HEK293 (cell line): ENCODE measurements at regions not wholly inside any gene's neighbourhood (a gene's known extent, or its start where the extent isn't known, plus 50 kb on each side); places are given as distances from the start of the nearest gene placed in this dataset.

Source experiments
- CTCF ChIA-PET: fragments of 350-600 bp; formaldehyde crosslinking; extraction: SDS; loops from one replicate; lab custom pipeline; 2021; ENCODE audit warnings: antibody characterized with exemption; lab: Yijun Ruan, JAX
- POLR2A ChIA-PET: fragments of 300-600 bp; formaldehyde crosslinking; extraction: SDS; loops from one replicate; lab custom pipeline; 2020; ENCODE audit warnings: antibody characterized with exemption, inconsistent platforms; lab: Yijun Ruan, JAX
- H3K27ac ChIP-seq: fragments of 200-500 bp; sonication (Bioruptor generic); 2 replicates; pipeline ENCODE4 v1.5.1; 2014; ENCODE audit warnings: low read depth, low read length, control low read depth, inconsistent platforms; ENCODE audit errors: extremely low read depth
- H3K36me3 ChIP-seq, 2 experiments: fragments of 200-500 bp in 1 of 2; sonication (Bioruptor generic) in 1 of 2; 1 replicate in 1 of 2; 2 replicates in 1 of 2; pipeline ENCODE4 v1.5.1; 2014 to 2017; ENCODE audit warnings: inconsistent platforms in 2 of 2, low read length in 2 of 2; ENCODE audit not compliant: control insufficient read depth in 2 of 2, insufficient read depth in 1 of 2
- H3K4me1 ChIP-seq: fragments of 200-500 bp; sonication (Bioruptor generic); 2 replicates; pipeline ENCODE4 v1.5.1; 2014; ENCODE audit warnings: mild to moderate bottlenecking, low read length, inconsistent platforms; ENCODE audit not compliant: control insufficient read depth, insufficient read depth
- H3K4me3 ChIP-seq: 2 replicates; pipeline ENCODE4 v1.5.1; 2011; ENCODE audit warnings: low read depth, mild to moderate bottlenecking, control low read depth, low read length, moderate library complexity
- H3K9me3 ChIP-seq: fragments of 200-500 bp; sonication (Bioruptor generic); 2 replicates; pipeline ENCODE4 v1.5.1; 2014; ENCODE audit warnings: low read depth, low read length, inconsistent platforms; ENCODE audit not compliant: control insufficient read depth, insufficient read depth
- GFI1B ChIP-seq: fragments of 450-650 bp; formaldehyde crosslinking; IDR thresholded peaks from 2 replicates; pipeline ENCODE4 v1.5.1; 2016; ENCODE audit warnings: missing biosample characterization, missing genetic modification characterization
- GLIS2 ChIP-seq: fragments of 450-650 bp; formaldehyde crosslinking; IDR thresholded peaks from 2 replicates; pipeline ENCODE4 v1.5.1; 2016; ENCODE audit warnings: missing biosample characterization, missing genetic modification characterization
- MYNN ChIP-seq: fragments of 450-650 bp; formaldehyde crosslinking; IDR thresholded peaks from 2 replicates; pipeline ENCODE4 v1.5.1; 2016; ENCODE audit warnings: missing biosample characterization, missing genetic modification characterization, borderline replicate concordance
- ZBTB20 ChIP-seq: fragments of 450-650 bp; formaldehyde crosslinking; IDR thresholded peaks from 2 replicates; pipeline ENCODE4 v1.5.1; 2016; ENCODE audit warnings: missing biosample characterization, missing genetic modification characterization
- ZBTB21 ChIP-seq: fragments of 450-650 bp; formaldehyde crosslinking; IDR thresholded peaks from 2 replicates; pipeline ENCODE4 v1.5.1; 2017; ENCODE audit warnings: missing biosample characterization, missing genetic modification characterization
- ZBTB48 ChIP-seq: fragments of 450-650 bp; formaldehyde crosslinking; IDR thresholded peaks from 2 replicates; pipeline ENCODE4 v1.5.1; 2016; ENCODE audit warnings: missing biosample characterization, missing genetic modification characterization
- ZBTB8A ChIP-seq: fragments of 450-650 bp; formaldehyde crosslinking; IDR thresholded peaks from 2 replicates; pipeline ENCODE4 v1.5.1; 2016; ENCODE audit warnings: missing biosample characterization, missing genetic modification characterization
- ZNF133 ChIP-seq: fragments of 450-650 bp; formaldehyde crosslinking; IDR thresholded peaks from 2 replicates; pipeline ENCODE4 v1.5.1; 2016; ENCODE audit warnings: missing biosample characterization, missing genetic modification characterization
- ZNF157 ChIP-seq: fragments of 450-650 bp; formaldehyde crosslinking; IDR thresholded peaks from 2 replicates; pipeline ENCODE4 v1.5.1; 2016; ENCODE audit warnings: missing biosample characterization, missing genetic modification characterization
- ZNF16 ChIP-seq: fragments of 450-650 bp; formaldehyde crosslinking; IDR thresholded peaks from 2 replicates; pipeline ENCODE4 v1.5.1; 2016; ENCODE audit warnings: low read depth, missing biosample characterization, missing genetic modification characterization
- ZNF184 ChIP-seq: fragments of 450-650 bp; IDR thresholded peaks from 2 replicates; pipeline ENCODE4 v1.5.1; 2018; ENCODE audit warnings: missing biosample characterization, mild to moderate bottlenecking, missing genetic modification characterization
- ZNF211 ChIP-seq: fragments of 450-650 bp; formaldehyde crosslinking; IDR thresholded peaks from 2 replicates; pipeline ENCODE4 v1.5.1; 2016; ENCODE audit warnings: low read depth, missing biosample characterization, missing genetic modification characterization
- ZNF274 ChIP-seq, 2 experiments: fragments of 200-500 bp in 1 of 2; fragments of 450-650 bp in 1 of 2; sonication (Bioruptor generic) in 1 of 2; formaldehyde crosslinking in 1 of 2; IDR thresholded peaks; 2 replicates each; pipeline versions ENCODE4 v1.5.1 to v1.6.1; 2014 to 2016; ENCODE audit warnings: borderline replicate concordance in 1 of 2, inconsistent platforms in 1 of 2, low read length in 1 of 2, missing biosample characterization in 1 of 2, missing genetic modification characterization in 1 of 2
- ZNF292 ChIP-seq: fragments of 450-650 bp; formaldehyde crosslinking; IDR thresholded peaks from 2 replicates; pipeline ENCODE4 v1.5.1; 2016; ENCODE audit warnings: low read depth, missing biosample characterization, missing genetic modification characterization, borderline replicate concordance
- ZNF354C ChIP-seq: fragments of 450-650 bp; formaldehyde crosslinking; IDR thresholded peaks from 2 replicates; pipeline ENCODE4 v1.5.1; 2016; ENCODE audit warnings: missing biosample characterization, missing genetic modification characterization, low read depth, borderline replicate concordance
- ZNF423 ChIP-seq: fragments of 450-650 bp; formaldehyde crosslinking; IDR thresholded peaks from 2 replicates; pipeline ENCODE4 v1.5.1; 2016; ENCODE audit warnings: missing biosample characterization, missing genetic modification characterization
- ZNF473 ChIP-seq: fragments of 450-650 bp; formaldehyde crosslinking; IDR thresholded peaks from 2 replicates; pipeline ENCODE4 v1.5.1; 2017; ENCODE audit warnings: missing biosample characterization, missing genetic modification characterization
- ZNF501 ChIP-seq: fragments of 450-650 bp; formaldehyde crosslinking; IDR thresholded peaks from 2 replicates; pipeline ENCODE4 v1.5.1; 2016; ENCODE audit warnings: missing biosample characterization, missing genetic modification characterization
- ZNF514 ChIP-seq: fragments of 450-650 bp; formaldehyde crosslinking; IDR thresholded peaks from 2 replicates; pipeline ENCODE4 v1.5.1; 2016; ENCODE audit warnings: missing biosample characterization, missing genetic modification characterization
- ZNF571 ChIP-seq: fragments of 450-650 bp; formaldehyde crosslinking; IDR thresholded peaks from 2 replicates; pipeline ENCODE4 v1.5.0; 2017; ENCODE audit warnings: missing biosample characterization, missing genetic modification characterization
- ZNF600 ChIP-seq: fragments of 450-650 bp; formaldehyde crosslinking; IDR thresholded peaks from 2 replicates; pipeline ENCODE4 v1.5.1; 2016; ENCODE audit warnings: missing biosample characterization, missing genetic modification characterization
- ZNF623 ChIP-seq: fragments of 450-650 bp; formaldehyde crosslinking; IDR thresholded peaks from 2 replicates; pipeline ENCODE4 v1.5.1; 2016; ENCODE audit warnings: missing biosample characterization, missing genetic modification characterization
- ZNF624 ChIP-seq: fragments of 450-650 bp; formaldehyde crosslinking; IDR thresholded peaks from 2 replicates; pipeline ENCODE4 v1.5.1; 2017; ENCODE audit warnings: missing biosample characterization, missing genetic modification characterization
- ZNF660 ChIP-seq: fragments of 450-650 bp; IDR thresholded peaks from 2 replicates; pipeline ENCODE4 v1.5.1; 2018; ENCODE audit warnings: missing biosample characterization, mild to moderate bottlenecking, missing genetic modification characterization
- ZNF777 ChIP-seq: fragments of 450-650 bp; formaldehyde crosslinking; IDR thresholded peaks from 2 replicates; pipeline ENCODE4 v1.5.1; 2017; ENCODE audit warnings: missing biosample characterization, missing genetic modification characterization, borderline replicate concordance
- TF ChIP-seq, protein P1 (sequence below): fragments of 450-650 bp; formaldehyde crosslinking; conservative IDR thresholded peaks from 2 replicates; pipeline ENCODE4 v1.5.1; 2016; ENCODE audit warnings: low read depth, missing biosample characterization, missing genetic modification characterization
- TF ChIP-seq, protein P2 (sequence below): fragments of 450-650 bp; formaldehyde crosslinking; IDR thresholded peaks from 2 replicates; pipeline ENCODE4 v1.5.1; 2016; ENCODE audit warnings: missing biosample characterization, missing genetic modification characterization
- TF ChIP-seq, protein P3 (sequence below): fragments of 450-650 bp; formaldehyde crosslinking; IDR thresholded peaks from 2 replicates; pipeline ENCODE4 v1.5.1; 2016; ENCODE audit warnings: missing biosample characterization, missing genetic modification characterization
- TF ChIP-seq, protein P4 (sequence below): fragments of 450-650 bp; formaldehyde crosslinking; IDR thresholded peaks from 2 replicates; pipeline ENCODE4 v1.5.1; 2016; ENCODE audit warnings: missing biosample characterization, missing genetic modification characterization

DNA sequence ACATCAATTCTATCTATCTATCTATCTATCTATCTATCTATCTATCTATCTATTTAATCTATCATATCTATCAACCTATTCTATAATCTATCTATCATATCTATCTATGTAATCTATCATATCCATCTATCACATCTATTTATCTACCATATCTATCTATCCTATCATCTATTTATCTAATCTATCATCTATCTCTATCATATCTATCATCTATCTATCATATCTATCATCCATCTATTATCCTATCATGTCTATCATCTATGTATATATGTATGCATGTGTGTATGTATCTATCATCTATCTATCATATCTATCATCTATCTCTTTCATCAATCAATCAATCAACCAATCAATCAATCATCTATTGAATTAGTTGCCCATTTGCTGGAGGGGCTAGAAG is 159.3 kb upstream of the GALNT17 start:
- no peak overlapping the region for H3K27ac ChIP-seq
- H3K9me3 ChIP-seq: no peaks in the 10 kb centered on the region
- H3K4me1 ChIP-seq: no peaks in the 10 kb centered on the region
- ChIA-PET POLR2A (no interaction called here), CTCF (no interaction called here)
- no peaks in the 10 kb centered on the region for H3K36me3 ChIP-seq
- no peak overlapping the region for H3K4me3 ChIP-seq
- TF ChIP-seq ZNF354C (tag by site-specific recombination): no peak
- no peak for TF ChIP-seq ZNF16 (tag by site-specific recombination)
- TF ChIP-seq ZNF157 (tag by site-specific recombination): no peak
- no peak for TF ChIP-seq ZNF660 (tag by site-specific recombination)
- TF ChIP-seq ZBTB21: no peak
- no peak for TF ChIP-seq ZNF624
- no peak for TF ChIP-seq ZNF514 (tag by site-specific recombination)
- TF ChIP-seq, protein P1, sequence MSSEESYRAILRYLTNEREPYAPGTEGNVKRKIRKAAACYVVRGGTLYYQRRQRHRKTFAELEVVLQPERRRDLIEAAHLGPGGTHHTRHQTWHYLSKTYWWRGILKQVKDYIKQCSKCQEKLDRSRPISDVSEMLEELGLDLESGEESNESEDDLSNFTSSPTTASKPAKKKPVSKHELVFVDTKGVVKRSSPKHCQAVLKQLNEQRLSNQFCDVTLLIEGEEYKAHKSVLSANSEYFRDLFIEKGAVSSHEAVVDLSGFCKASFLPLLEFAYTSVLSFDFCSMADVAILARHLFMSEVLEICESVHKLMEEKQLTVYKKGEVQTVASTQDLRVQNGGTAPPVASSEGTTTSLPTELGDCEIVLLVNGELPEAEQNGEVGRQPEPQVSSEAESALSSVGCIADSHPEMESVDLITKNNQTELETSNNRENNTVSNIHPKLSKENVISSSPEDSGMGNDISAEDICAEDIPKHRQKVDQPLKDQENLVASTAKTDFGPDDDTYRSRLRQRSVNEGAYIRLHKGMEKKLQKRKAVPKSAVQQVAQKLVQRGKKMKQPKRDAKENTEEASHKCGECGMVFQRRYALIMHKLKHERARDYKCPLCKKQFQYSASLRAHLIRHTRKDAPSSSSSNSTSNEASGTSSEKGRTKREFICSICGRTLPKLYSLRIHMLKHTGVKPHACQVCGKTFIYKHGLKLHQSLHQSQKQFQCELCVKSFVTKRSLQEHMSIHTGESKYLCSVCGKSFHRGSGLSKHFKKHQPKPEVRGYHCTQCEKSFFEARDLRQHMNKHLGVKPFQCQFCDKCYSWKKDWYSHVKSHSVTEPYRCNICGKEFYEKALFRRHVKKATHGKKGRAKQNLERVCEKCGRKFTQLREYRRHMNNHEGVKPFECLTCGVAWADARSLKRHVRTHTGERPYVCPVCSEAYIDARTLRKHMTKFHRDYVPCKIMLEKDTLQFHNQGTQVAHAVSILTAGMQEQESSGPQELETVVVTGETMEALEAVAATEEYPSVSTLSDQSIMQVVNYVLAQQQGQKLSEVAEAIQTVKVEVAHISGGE (tag by site-specific recombination): no peak
- TF ChIP-seq ZNF501 (tag by site-specific recombination): no peak
- no peak for TF ChIP-seq ZNF777
- TF ChIP-seq ZNF133 (tag by site-specific recombination): no peak

DNA sequence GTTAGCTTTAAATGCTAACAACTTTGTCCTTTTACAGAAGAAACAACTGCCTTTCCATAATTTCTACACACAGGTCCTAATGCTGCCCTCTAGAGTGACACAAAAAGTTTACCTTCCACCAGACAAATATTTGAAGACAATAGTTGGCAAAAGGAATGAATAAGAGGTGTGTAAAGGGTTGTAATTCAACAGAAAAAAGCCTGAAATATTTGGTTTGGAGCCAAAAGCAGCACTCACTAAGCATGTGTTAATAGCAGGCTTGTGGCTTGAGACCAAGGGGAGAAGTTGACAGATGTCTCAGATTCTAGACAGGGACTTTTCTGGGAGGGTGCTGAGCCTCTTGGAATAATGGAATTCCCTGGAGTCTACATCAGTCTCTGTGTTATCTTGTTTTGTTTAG is 156.2 kb upstream of the GALNT17 start:
- Histone ChIP-seq H3K27ac (no peak overlapping the region), H3K4me3 (no peak overlapping the region), H3K9me3 (no peaks in the 10 kb centered on the region), H3K36me3 (no peaks in the 10 kb centered on the region), H3K4me1 (no peaks in the 10 kb centered on the region)
- ChIA-PET POLR2A (no interaction called here), CTCF (no interaction called here)
- TF ChIP-seq ZNF623 (tag by site-specific recombination) (no peak), ZNF423 (tag by site-specific recombination) (no peak), ZBTB20 (tag by site-specific recombination) (no peak), ZNF473 (tag by site-specific recombination) (no peak), ZNF184 (no peak), GLIS2 (tag by site-specific recombination) (no peak), ZNF292 (tag by site-specific recombination) (no peak), ZBTB8A (tag by site-specific recombination) (no peak), ZBTB48 (tag by site-specific recombination) (no peak), ZNF571 (tag by site-specific recombination) (no peak), ZNF600 (no peak), MYNN (tag by site-specific recombination) (no peak), ZNF211 (tag by site-specific recombination) (no peak), ZNF274 (IDR thresholded peaks at IDR 0.05; ENCODE audit: low read length) (no peak), ZNF274 (tag by site-specific recombination; IDR thresholded peaks at IDR 0.05; ENCODE audit: borderline replicate concordance) (no peak), GFI1B (tag by site-specific recombination) (no peak)
- TF ChIP-seq, protein P2, sequence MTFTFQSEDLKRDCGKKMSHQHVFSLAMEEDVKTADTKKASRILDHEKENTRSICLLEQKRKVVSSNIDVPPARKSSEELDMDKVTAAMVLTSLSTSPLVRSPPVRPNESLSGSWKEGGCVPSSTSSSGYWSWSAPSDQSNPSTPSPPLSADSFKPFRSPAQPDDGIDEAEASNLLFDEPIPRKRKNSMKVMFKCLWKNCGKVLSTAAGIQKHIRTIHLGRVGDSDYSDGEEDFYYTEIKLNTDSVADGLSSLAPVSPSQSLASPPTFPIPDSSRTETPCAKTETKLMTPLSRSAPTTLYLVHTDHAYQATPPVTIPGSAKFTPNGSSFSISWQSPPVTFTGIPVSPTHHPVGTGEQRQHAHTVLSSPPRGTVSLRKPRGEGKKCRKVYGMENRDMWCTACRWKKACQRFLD (tag by site-specific recombination): no peak
- TF ChIP-seq, protein P3, sequence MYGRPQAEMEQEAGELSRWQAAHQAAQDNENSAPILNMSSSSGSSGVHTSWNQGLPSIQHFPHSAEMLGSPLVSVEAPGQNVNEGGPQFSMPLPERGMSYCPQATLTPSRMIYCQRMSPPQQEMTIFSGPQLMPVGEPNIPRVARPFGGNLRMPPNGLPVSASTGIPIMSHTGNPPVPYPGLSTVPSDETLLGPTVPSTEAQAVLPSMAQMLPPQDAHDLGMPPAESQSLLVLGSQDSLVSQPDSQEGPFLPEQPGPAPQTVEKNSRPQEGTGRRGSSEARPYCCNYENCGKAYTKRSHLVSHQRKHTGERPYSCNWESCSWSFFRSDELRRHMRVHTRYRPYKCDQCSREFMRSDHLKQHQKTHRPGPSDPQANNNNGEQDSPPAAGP (tag by site-specific recombination): no peak
- TF ChIP-seq, protein P4, sequence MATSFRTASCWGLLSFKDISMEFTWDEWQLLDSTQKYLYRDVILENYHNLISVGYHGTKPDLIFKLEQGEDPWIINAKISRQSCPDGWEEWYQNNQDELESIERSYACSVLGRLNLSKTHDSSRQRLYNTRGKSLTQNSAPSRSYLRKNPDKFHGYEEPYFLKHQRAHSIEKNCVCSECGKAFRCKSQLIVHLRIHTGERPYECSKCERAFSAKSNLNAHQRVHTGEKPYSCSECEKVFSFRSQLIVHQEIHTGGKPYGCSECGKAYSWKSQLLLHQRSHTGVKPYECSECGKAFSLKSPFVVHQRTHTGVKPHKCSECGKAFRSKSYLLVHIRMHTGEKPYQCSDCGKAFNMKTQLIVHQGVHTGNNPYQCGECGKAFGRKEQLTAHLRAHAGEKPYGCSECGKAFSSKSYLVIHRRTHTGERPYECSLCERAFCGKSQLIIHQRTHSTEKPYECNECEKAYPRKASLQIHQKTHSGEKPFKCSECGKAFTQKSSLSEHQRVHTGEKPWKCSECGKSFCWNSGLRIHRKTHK: no peak
